ENCODE measurements at regions not wholly inside any gene's neighbourhood (a gene's known extent, or its start where the extent isn't known, plus 50 kb on each side); places are given as distances from the start of the nearest gene placed in this dataset.

DNA sequence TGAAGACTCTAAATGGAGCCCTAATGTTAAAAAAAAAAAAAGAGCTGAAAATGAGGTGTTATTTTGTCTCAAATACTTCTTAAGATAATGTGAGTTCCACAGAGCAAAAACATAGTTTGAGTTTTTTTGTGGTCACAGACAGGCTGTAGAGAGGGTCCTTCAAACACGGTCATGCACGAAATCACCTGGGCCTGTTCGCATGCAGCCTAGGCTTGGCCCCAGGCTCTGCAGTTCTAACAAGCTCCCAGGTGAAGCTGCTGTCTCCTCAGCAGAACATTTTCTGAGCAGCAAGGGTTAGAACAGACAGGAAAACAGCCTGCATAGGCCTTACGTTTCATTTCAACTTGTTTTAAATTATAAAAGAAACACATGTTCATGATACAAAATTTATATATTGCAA lies 65.4 kb upstream of the TBPL2 start:
- no TSS peak for BruUV-seq (replicated peaks)
- Histone ChIP-seq H3K27ac (ENCODE audit: low read depth, low read length, poor library complexity, severe bottlenecking) (no peak overlapping the region), H3K4me1 (ENCODE audit: insufficient read depth, low read length, poor library complexity, severe bottlenecking) (peaks cover 8% of the 10 kb centered on the region), H3K36me3 (ENCODE audit: insufficient read depth, low read length, poor library complexity, severe bottlenecking) (no peaks in the 10 kb centered on the region), H3K4me3 (ENCODE audit: low read depth, low read length, poor library complexity, severe bottlenecking) (no peak overlapping the region), H3K27me3 (replicated peaks; ENCODE audit: insufficient read depth, low read depth, low read length, poor library complexity) (no peaks in the 10 kb centered on the region), H3K9me3 (ENCODE audit: low read depth, low read length, poor library complexity, severe bottlenecking) (no peaks in the 10 kb centered on the region)
- no peak for TF ChIP-seq EZH2 (IDR thresholded peaks at IDR 0.05; ENCODE audit: borderline replicate concordance, low read depth, low read length, poor library complexity, severe bottlenecking)
- TF ChIP-seq, protein P1, sequence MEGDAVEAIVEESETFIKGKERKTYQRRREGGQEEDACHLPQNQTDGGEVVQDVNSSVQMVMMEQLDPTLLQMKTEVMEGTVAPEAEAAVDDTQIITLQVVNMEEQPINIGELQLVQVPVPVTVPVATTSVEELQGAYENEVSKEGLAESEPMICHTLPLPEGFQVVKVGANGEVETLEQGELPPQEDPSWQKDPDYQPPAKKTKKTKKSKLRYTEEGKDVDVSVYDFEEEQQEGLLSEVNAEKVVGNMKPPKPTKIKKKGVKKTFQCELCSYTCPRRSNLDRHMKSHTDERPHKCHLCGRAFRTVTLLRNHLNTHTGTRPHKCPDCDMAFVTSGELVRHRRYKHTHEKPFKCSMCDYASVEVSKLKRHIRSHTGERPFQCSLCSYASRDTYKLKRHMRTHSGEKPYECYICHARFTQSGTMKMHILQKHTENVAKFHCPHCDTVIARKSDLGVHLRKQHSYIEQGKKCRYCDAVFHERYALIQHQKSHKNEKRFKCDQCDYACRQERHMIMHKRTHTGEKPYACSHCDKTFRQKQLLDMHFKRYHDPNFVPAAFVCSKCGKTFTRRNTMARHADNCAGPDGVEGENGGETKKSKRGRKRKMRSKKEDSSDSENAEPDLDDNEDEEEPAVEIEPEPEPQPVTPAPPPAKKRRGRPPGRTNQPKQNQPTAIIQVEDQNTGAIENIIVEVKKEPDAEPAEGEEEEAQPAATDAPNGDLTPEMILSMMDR (conservative IDR thresholded peaks at IDR 0.05; ENCODE audit: low read depth, low read length): no peak
- CTCF ChIA-PET: no interaction called here
- intact Hi-C loops (cut with micrococcal nuclease; ENCODE audit: unreplicated experiment): no loop called here
- POLR2A ChIA-PET (ENCODE audit: low non-redundant PET): no interaction called here
- no peak for DNase-seq (ENCODE audit: low spot score)

DNA sequence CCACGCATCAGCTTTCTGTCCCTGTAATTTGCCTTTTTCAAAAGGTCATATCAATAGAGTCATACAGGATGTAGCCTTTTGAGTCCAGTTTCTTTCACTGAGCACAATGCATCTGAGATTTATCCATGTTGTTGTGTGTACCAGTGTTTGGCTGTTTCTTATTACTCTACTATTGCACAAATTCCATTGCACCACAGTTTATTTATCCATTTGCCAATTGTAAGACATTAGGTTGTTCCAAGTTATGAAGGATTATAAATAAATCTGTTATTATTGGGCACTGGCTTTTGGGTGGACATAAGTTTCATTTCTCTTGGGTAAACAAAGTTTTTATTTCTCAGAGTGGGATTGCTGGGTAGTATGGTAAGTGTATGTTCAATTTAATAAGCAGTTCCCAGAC lies 68.3 kb upstream of the TBPL2 start:
- Histone ChIP-seq H3K4me1 (ENCODE audit: insufficient read depth, low read length, poor library complexity, severe bottlenecking) (peaks cover 2% of the 10 kb centered on the region), H3K27ac (ENCODE audit: low read depth, low read length, poor library complexity, severe bottlenecking) (no peak overlapping the region), H3K9me3 (ENCODE audit: low read depth, low read length, poor library complexity, severe bottlenecking) (no peaks in the 10 kb centered on the region), H3K27me3 (replicated peaks; ENCODE audit: insufficient read depth, low read depth, low read length, poor library complexity) (no peaks in the 10 kb centered on the region), H3K36me3 (ENCODE audit: insufficient read depth, low read length, poor library complexity, severe bottlenecking) (no peaks in the 10 kb centered on the region), H3K4me3 (ENCODE audit: low read depth, low read length, poor library complexity, severe bottlenecking) (no peak overlapping the region)
- intact Hi-C loops (cut with micrococcal nuclease; ENCODE audit: unreplicated experiment): no loop called here
- ChIA-PET CTCF (no interaction called here), POLR2A (ENCODE audit: low non-redundant PET) (no interaction called here)
- no TSS peak for BruUV-seq (replicated peaks)
- DNase-seq (ENCODE audit: low spot score): no peak
- no peak for TF ChIP-seq EZH2 (IDR thresholded peaks at IDR 0.05; ENCODE audit: borderline replicate concordance, low read depth, low read length, poor library complexity, severe bottlenecking)
- TF ChIP-seq, protein P1 (conservative IDR thresholded peaks at IDR 0.05; ENCODE audit: low read depth, low read length): no peak

DNA sequence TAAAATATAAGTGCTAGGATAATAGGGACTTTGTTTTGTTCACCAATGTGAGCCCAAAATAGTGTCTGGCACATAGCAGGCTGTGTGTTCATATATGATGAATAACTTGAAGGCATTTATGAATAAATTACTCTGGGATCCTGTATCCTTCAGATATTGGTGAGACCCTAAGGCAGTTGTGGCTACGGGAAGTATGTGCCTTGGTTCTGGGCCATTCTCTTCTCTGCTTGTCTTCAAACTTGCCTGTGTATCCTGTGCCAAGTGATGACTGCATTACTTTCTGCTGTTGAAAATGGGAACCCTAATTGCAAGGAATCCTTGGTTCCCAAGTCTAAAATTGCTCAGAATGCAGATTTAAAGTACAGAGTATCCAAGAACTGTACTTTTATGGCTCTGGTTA lies 67.6 kb upstream of the KTN1 start:
- intact Hi-C loops (cut with micrococcal nuclease; ENCODE audit: unreplicated experiment): loop anchor here (5.0 kb wide), 1 partner anchor 60 kb away; no protein-coding TSS in a partner anchor
- POLR2A ChIA-PET (ENCODE audit: low non-redundant PET): no interaction called here
- no TSS peak for BruUV-seq (replicated peaks)
- CTCF ChIA-PET: no interaction called here
- TF ChIP-seq EZH2 (IDR thresholded peaks at IDR 0.05; ENCODE audit: borderline replicate concordance, low read depth, low read length, poor library complexity, severe bottlenecking): no peak
- no peak overlapping the region for H3K4me3 ChIP-seq (ENCODE audit: low read depth, low read length, poor library complexity, severe bottlenecking)
- no peak overlapping the region for H3K27ac ChIP-seq (ENCODE audit: low read depth, low read length, poor library complexity, severe bottlenecking)
- H3K4me1 ChIP-seq (ENCODE audit: insufficient read depth, low read length, poor library complexity, severe bottlenecking): peaks cover 13% of the 10 kb centered on the region
- H3K27me3 ChIP-seq (replicated peaks; ENCODE audit: insufficient read depth, low read depth, low read length, poor library complexity): no peaks in the 10 kb centered on the region
- no peaks in the 10 kb centered on the region for H3K9me3 ChIP-seq (ENCODE audit: low read depth, low read length, poor library complexity, severe bottlenecking)
- no peak for DNase-seq (ENCODE audit: low spot score)
- no peaks in the 10 kb centered on the region for H3K36me3 ChIP-seq (ENCODE audit: insufficient read depth, low read length, poor library complexity, severe bottlenecking)

DNA sequence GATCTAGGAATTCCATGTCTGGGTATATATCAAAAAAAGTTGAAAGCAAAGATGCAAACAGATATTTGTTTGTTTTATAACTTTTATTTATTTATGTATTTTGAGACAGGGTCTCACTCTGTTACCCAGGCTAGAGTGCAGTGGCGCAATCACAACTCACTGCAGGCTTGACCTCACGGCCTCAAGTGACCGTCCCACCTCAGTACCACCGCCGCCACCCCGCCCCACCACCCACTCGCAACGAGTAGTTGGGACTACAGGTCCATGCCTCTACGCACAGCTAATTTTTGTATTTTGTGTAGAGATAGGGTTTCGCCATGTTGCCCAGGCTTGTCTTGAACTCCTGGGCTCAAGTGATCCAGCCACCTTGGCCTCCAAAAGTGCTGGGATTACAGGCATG lies 66.5 kb upstream of the KTN1 start:
- CTCF ChIA-PET: interaction anchor here (0.6 kb wide), 1 partner anchor 129 kb away, joined by 3 read pairs; no protein-coding TSS in a partner anchor
- peaks cover 13% of the 10 kb centered on the region for H3K4me1 ChIP-seq (ENCODE audit: insufficient read depth, low read length, poor library complexity, severe bottlenecking)
- no peak overlapping the region for H3K27ac ChIP-seq (ENCODE audit: low read depth, low read length, poor library complexity, severe bottlenecking)

More for the DNA sequence above, 66.5 kb upstream of the KTN1 start:
- H3K27me3 ChIP-seq (replicated peaks; ENCODE audit: insufficient read depth, low read depth, low read length, poor library complexity): no peaks in the 10 kb centered on the region
- BruUV-seq (replicated peaks): no TSS peak
- POLR2A ChIA-PET (ENCODE audit: low non-redundant PET): no interaction called here
- TF ChIP-seq, protein P1 (conservative IDR thresholded peaks at IDR 0.05; ENCODE audit: low read depth, low read length): no peak
- TF ChIP-seq EZH2 (IDR thresholded peaks at IDR 0.05; ENCODE audit: borderline replicate concordance, low read depth, low read length, poor library complexity, severe bottlenecking): no peak
- no peaks in the 10 kb centered on the region for H3K9me3 ChIP-seq (ENCODE audit: low read depth, low read length, poor library complexity, severe bottlenecking)
- H3K36me3 ChIP-seq (ENCODE audit: insufficient read depth, low read length, poor library complexity, severe bottlenecking): no peaks in the 10 kb centered on the region
- no peak overlapping the region for H3K4me3 ChIP-seq (ENCODE audit: low read depth, low read length, poor library complexity, severe bottlenecking)
- no peak for DNase-seq (ENCODE audit: low spot score)
- intact Hi-C loops (cut with micrococcal nuclease; ENCODE audit: unreplicated experiment): loop anchor here (5.0 kb wide), 1 partner anchor 61 kb away; no protein-coding TSS in a partner anchor

Measured in A673 (cell line).